ENCODE measurements at regions not wholly inside any gene's neighbourhood (a gene's known extent, or its start where the extent isn't known, plus 50 kb on each side); places are given as distances from the start of the nearest gene placed in this dataset.

GRCh38 chr16:35744726-35745125 is 2285.3 kb downstream of the TP53TG3F start:
- no peaks in the 10 kb centered on the region for H3K27me3 ChIP-seq (replicated peaks in 1 of 7)
- no peaks in the 10 kb centered on the region for H3K36me3 ChIP-seq
- no peak for DNase-seq
- H3K27ac ChIP-seq = no peak overlapping the region
- no peak for TF ChIP-seq POLR2AphosphoS5 (IDR thresholded peaks at IDR 0.05)
- TF ChIP-seq POLR2A (IDR thresholded peaks at IDR 0.05) = no peak
- TF ChIP-seq, protein P1, sequence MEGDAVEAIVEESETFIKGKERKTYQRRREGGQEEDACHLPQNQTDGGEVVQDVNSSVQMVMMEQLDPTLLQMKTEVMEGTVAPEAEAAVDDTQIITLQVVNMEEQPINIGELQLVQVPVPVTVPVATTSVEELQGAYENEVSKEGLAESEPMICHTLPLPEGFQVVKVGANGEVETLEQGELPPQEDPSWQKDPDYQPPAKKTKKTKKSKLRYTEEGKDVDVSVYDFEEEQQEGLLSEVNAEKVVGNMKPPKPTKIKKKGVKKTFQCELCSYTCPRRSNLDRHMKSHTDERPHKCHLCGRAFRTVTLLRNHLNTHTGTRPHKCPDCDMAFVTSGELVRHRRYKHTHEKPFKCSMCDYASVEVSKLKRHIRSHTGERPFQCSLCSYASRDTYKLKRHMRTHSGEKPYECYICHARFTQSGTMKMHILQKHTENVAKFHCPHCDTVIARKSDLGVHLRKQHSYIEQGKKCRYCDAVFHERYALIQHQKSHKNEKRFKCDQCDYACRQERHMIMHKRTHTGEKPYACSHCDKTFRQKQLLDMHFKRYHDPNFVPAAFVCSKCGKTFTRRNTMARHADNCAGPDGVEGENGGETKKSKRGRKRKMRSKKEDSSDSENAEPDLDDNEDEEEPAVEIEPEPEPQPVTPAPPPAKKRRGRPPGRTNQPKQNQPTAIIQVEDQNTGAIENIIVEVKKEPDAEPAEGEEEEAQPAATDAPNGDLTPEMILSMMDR (IDR thresholded peaks at IDR 0.05 in 8 of 11, conservative IDR thresholded peaks at IDR 0.05 in 3 of 11) = no peak
- peaks cover 0 to 100% (median 93%) of the 10 kb centered on the region in 8 donors for H3K9me3 ChIP-seq
- 71 to 84% (median 79%) methylated on average over 4 of the region's 4 CpGs for WGBS, 5 donors
- H3K4me1 ChIP-seq = no peaks in the 10 kb centered on the region
- no peak overlapping the region for H3K4me3 ChIP-seq
- intact Hi-C loops (cut with DNase I; ENCODE audit: low total_unique reads) = no loop called here

- no peak for DNase-seq
- H3K27ac ChIP-seq = no peak overlapping the region
- H3K36me3 ChIP-seq = no peaks in the 10 kb centered on the region
- TF ChIP-seq POLR2AphosphoS5 (IDR thresholded peaks at IDR 0.05) (no peak), POLR2A (IDR thresholded peaks at IDR 0.05) (no peak)
- TF ChIP-seq, protein P1 (IDR thresholded peaks at IDR 0.05 in 8 of 11, conservative IDR thresholded peaks at IDR 0.05 in 3 of 11) = no peak
- peaks cover 0 to 100% (median 92%) of the 10 kb centered on the region in 8 donors for H3K9me3 ChIP-seq
- intact Hi-C loops (cut with DNase I; ENCODE audit: low total_unique reads) = no loop called here
- H3K27me3 ChIP-seq (replicated peaks in 1 of 7) = no peaks in the 10 kb centered on the region
- no peaks in the 10 kb centered on the region for H3K4me1 ChIP-seq
- H3K4me3 ChIP-seq = no peak overlapping the region
- WGBS, 5 donors = 49 to 62% (median 55%) methylated on average over 3 of the region's 3 CpGs
Measured at GRCh38 chr16:35745191-35745590, 2285.8 kb downstream of the TP53TG3F start.

- no peak for DNase-seq
- Histone ChIP-seq H3K4me3 (no peak overlapping the region), H3K4me1 (no peaks in the 10 kb centered on the region), H3K36me3 (no peaks in the 10 kb centered on the region), H3K27ac (no peak overlapping the region), H3K27me3 (replicated peaks in 1 of 7) (no peaks in the 10 kb centered on the region), H3K9me3 (peaks cover 0 to 100% (median 92%) of the 10 kb centered on the region in 8 donors)
- 89 to 95% (median 91%) methylated on average over 9 of the region's 9 CpGs for WGBS, 5 donors
- TF ChIP-seq, protein P1 (IDR thresholded peaks at IDR 0.05 in 8 of 11, conservative IDR thresholded peaks at IDR 0.05 in 3 of 11) = no peak
- TF ChIP-seq POLR2A (IDR thresholded peaks at IDR 0.05) (no peak), POLR2AphosphoS5 (IDR thresholded peaks at IDR 0.05) (no peak)
- intact Hi-C loops (cut with DNase I; ENCODE audit: low total_unique reads) = no loop called here
Measured at GRCh38 chr16:35745821-35746248, 2286.4 kb downstream of the TP53TG3F start.

GRCh38 chr16:35746281-35746962 is 2287.0 kb downstream of the TP53TG3F start:
- Histone ChIP-seq H3K9me3 (peaks cover 0 to 100% (median 92%) of the 10 kb centered on the region in 8 donors), H3K36me3 (no peaks in the 10 kb centered on the region), H3K27me3 (replicated peaks in 1 of 7) (no peaks in the 10 kb centered on the region), H3K4me1 (no peaks in the 10 kb centered on the region), H3K27ac (no peak overlapping the region), H3K4me3 (no peak overlapping the region)
- WGBS, 5 donors = 89 to 94% (median 91%) methylated on average over 17 of the region's 17 CpGs
- no peak for DNase-seq
- intact Hi-C loops (cut with DNase I; ENCODE audit: low total_unique reads) = no loop called here
- TF ChIP-seq, protein P1 (IDR thresholded peaks at IDR 0.05 in 8 of 11, conservative IDR thresholded peaks at IDR 0.05 in 3 of 11) = no peak
- TF ChIP-seq POLR2A (IDR thresholded peaks at IDR 0.05) = no peak
- no peak for TF ChIP-seq POLR2AphosphoS5 (IDR thresholded peaks at IDR 0.05)
